GM21367 (cell line): ENCODE measurements at regions not wholly inside any gene's neighbourhood (a gene's known extent, or its start where the extent isn't known, plus 50 kb on each side); places are given as distances from the start of the nearest gene placed in this dataset.
"Not testable (repeated sequence)": the region's sequence is repeated elsewhere in the genome, so short reads cannot be mapped to it uniquely, and the experiment has no call there.

Experiments
- ATAC-seq: cut with Tn5 transposase; IDR thresholded peaks from one replicate; pipeline ENCODE4 v1.9.1; 2021; ENCODE audit not compliant: unreplicated experiment

DNA sequence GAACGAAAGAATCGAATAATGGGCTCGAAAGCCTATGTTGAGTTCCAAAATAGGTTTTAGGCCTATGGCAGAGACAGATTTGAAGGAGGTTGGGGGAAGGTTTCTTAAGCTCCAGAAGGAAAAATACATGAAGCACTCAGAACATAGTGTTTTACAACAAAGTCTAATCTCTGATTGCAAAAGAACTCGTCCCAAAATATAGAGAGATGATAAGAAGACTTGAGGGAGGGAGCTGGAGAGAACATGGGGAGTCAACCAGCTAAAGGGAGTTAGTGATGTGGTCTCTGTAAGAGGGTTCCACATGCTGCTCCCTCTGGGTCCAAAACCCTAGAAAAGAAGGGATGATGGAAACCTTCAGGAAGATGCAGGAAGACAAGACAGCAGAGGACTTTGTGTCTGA, 54.8 kb upstream of the DAAM1 start:
- ATAC-seq: no peak

DNA sequence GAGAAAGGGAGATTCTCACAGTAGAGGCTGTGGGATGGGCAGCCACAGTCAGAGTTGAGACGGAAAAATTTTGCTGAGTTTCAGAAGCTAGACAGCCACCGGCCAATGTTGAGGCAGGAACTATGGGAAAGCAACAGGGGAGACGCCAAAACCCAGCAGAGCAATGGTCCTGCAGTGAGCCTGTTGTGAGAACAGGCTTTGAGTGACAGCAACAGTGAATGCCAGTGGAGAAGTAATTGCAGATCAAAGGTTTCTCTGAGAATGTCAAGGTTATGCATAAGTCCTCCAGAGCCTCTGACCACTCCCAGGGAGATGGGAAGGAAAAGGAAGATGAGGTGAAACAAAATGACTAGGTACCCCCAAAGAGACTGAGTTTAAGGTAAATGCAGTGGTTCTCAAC, 54.2 kb upstream of the DAAM1 start:
- no peak for ATAC-seq

DNA sequence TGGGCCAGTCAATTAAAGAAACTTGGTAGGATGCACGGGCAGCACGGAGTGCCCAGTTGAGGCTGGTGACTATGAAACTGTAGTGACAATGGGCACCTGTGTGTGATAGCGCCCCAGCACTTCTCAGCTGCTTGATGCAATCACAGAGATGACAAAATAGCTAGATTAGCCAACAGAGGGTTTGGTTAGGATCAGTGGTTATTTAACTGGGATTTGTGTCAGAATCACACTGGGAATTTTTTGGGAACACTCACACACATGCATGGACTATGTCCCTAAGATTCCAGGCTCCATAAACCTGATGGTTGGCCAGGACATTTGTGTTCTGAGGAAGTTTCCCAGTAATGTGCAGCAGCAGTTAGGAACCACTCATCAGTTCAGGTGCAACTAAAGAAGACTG, 51.2 kb upstream of the DAAM1 start:
- no peak for ATAC-seq

DNA sequence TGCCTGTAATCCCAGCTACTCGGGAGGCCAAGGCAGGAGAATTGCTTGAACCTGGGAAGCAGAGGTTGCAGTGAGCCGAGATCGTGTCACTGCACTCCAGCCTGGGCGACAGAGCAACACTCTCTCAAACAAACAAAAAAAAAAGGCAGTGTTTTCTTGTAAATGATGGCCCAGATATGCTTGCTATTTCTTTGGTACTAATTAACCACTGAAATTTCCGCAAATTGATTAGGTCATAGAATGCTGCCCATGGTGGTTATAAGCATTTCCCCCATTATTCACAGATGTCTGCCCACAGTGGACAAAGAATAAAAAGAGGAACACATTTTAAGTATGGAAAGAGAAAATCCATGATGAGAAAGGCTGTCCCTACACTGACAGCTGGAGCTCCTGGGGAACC, 49.9 kb upstream of the DAAM1 start:
- ATAC-seq: not testable (repeated sequence)
